GM19035 (cell line): ENCODE measurements at regions not wholly inside any gene's neighbourhood (a gene's known extent, or its start where the extent isn't known, plus 50 kb on each side); places are given as distances from the start of the nearest gene placed in this dataset.
"Not testable (repeated sequence)": the region's sequence is repeated elsewhere in the genome, so short reads cannot be mapped to it uniquely, and the experiment has no call there.

Experiments used
- ATAC-seq: cut with Tn5 transposase; IDR thresholded peaks from one replicate; pipeline ENCODE4 v1.9.1; 2021; ENCODE audit not compliant: unreplicated experiment

- ATAC-seq, result not testable (repeated sequence)
These were observed 94.6 kb upstream of the TPTE start for GRCh38 chr21:10426812-10427211.

GRCh38 chr21:10427277-10427676 lies 94.1 kb upstream of the TPTE start:
- ATAC-seq, result not testable (repeated sequence)

GRCh38 chr21:10428981-10429534 lies 92.3 kb upstream of the TPTE start:
- ATAC-seq, result not testable (repeated sequence)

- ATAC-seq, result no peak
These were observed 91.4 kb upstream of the TPTE start for GRCh38 chr21:10430005-10430404.

- ATAC-seq, result not testable (repeated sequence)
These were observed 89.4 kb upstream of the TPTE start for GRCh38 chr21:10431995-10432394.

GRCh38 chr21:10432456-10432855 lies 88.9 kb upstream of the TPTE start:
- not testable (repeated sequence) for ATAC-seq

- ATAC-seq, result not testable (repeated sequence)
These were observed 83.4 kb upstream of the TPTE start for GRCh38 chr21:10437977-10438376.

- not testable (repeated sequence) for ATAC-seq
These were observed 80.7 kb upstream of the TPTE start for GRCh38 chr21:10440639-10441038.

- ATAC-seq, result not testable (repeated sequence)
These were observed 79.4 kb upstream of the TPTE start for GRCh38 chr21:10442018-10442417.

GRCh38 chr21:10445685-10446084 lies 75.7 kb upstream of the TPTE start:
- not testable (repeated sequence) for ATAC-seq

- not testable (repeated sequence) for ATAC-seq
These were observed 71.9 kb upstream of the TPTE start for GRCh38 chr21:10449451-10449850.

GRCh38 chr21:10451274-10451673 lies 70.1 kb upstream of the TPTE start:
- not testable (repeated sequence) for ATAC-seq

- not testable (repeated sequence) for ATAC-seq
These were observed 63.6 kb upstream of the TPTE start for GRCh38 chr21:10457765-10458164.

- ATAC-seq, result not testable (repeated sequence)
These were observed 60.4 kb upstream of the TPTE start for GRCh38 chr21:10460957-10461356.

- not testable (repeated sequence) for ATAC-seq
These were observed 59.9 kb upstream of the TPTE start for GRCh38 chr21:10461445-10461844.

GRCh38 chr21:10463156-10463555 lies 58.2 kb upstream of the TPTE start:
- no peak for ATAC-seq

GRCh38 chr21:10464975-10465374 lies 56.4 kb upstream of the TPTE start:
- no peak for ATAC-seq

- ATAC-seq, result not testable (repeated sequence)
These were observed 55.8 kb upstream of the TPTE start for GRCh38 chr21:10465524-10466110.

GRCh38 chr21:10466200-10466599 lies 55.2 kb upstream of the TPTE start:
- no peak for ATAC-seq
